ENCODE measurements at regions not wholly inside any gene's neighbourhood (a gene's known extent, or its start where the extent isn't known, plus 50 kb on each side); places are given as distances from the start of the nearest gene placed in this dataset.
"Not testable (repeated sequence)": the region's sequence is repeated elsewhere in the genome, so short reads cannot be mapped to it uniquely, and the experiment has no call there.

DNA sequence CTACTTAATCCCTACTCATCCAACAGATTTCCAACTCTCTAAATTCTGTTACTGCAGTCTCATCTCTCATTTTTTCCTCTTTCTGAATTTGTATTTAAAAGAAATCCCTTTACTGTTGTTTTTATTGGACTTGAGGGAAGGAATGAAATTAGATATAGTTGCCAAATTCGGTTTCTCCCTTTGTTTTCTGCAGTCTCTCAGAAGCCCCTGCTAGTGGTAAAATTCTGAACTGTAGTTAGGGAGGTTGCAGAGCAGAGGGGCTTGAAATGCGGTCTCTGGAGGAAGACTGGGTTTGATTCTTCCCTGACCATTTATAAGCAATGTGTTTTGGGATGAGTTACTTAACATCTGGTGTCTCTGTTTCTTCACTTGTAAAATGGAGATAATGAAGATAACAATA is 106.3 kb upstream of the TBX18 start:
- intact Hi-C loops (cut with DNase I) = no loop called here
- Histone ChIP-seq H3K4me1 (no peaks in the 10 kb centered on the region), H3K36me3 (ENCODE audit: insufficient read depth in 1 of 2, low read depth in 1 of 2) (no peaks in the 10 kb centered on the region), H3K4me3 (no peak overlapping the region), H3K27me3 (ENCODE audit: insufficient read depth in 3 of 3, low read length in 2 of 3) (no peaks in the 10 kb centered on the region), H3K9me3 (no peaks in the 10 kb centered on the region), H3K27ac (no peak overlapping the region)
- WGBS, 3 donors = 47 to 55% (median 50%) methylated on average over 2 of the region's 2 CpGs
- DNase-seq = no peak
- TF ChIP-seq, protein P1, sequence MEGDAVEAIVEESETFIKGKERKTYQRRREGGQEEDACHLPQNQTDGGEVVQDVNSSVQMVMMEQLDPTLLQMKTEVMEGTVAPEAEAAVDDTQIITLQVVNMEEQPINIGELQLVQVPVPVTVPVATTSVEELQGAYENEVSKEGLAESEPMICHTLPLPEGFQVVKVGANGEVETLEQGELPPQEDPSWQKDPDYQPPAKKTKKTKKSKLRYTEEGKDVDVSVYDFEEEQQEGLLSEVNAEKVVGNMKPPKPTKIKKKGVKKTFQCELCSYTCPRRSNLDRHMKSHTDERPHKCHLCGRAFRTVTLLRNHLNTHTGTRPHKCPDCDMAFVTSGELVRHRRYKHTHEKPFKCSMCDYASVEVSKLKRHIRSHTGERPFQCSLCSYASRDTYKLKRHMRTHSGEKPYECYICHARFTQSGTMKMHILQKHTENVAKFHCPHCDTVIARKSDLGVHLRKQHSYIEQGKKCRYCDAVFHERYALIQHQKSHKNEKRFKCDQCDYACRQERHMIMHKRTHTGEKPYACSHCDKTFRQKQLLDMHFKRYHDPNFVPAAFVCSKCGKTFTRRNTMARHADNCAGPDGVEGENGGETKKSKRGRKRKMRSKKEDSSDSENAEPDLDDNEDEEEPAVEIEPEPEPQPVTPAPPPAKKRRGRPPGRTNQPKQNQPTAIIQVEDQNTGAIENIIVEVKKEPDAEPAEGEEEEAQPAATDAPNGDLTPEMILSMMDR (IDR thresholded peaks at IDR 0.05) = no peak
- ATAC-seq = no peak

DNA sequence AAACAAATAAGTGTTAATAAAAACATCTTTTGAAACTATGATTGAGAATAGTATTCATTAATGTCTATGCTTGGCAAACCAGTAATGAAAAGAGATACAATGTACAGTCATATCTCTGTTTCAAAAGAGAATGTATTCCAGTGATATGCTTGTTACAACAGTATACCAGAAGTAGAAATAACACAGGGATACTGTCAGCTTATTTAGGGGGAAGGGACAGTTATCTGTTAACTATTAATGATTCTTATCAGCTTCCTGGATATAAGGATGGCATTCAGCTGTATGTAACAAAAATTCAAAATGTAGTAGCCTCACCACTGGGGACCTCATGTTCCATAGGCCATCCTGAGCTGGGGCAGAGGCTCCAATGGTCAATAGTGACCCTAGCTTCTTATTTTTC is 103.8 kb upstream of the TBX18 start:
- DNase-seq (no peak), ATAC-seq (no peak)
- H3K4me1 ChIP-seq = no peaks in the 10 kb centered on the region
- TF ChIP-seq, protein P1 (IDR thresholded peaks at IDR 0.05) = no peak
- H3K9me3 ChIP-seq = no peaks in the 10 kb centered on the region
- no peaks in the 10 kb centered on the region for H3K36me3 ChIP-seq (ENCODE audit: insufficient read depth in 1 of 2, low read depth in 1 of 2)
- intact Hi-C loops (cut with DNase I) = no loop called here
- H3K4me3 ChIP-seq = no peak overlapping the region
- H3K27me3 ChIP-seq (ENCODE audit: insufficient read depth in 3 of 3, low read length in 2 of 3) = no peaks in the 10 kb centered on the region
- H3K27ac ChIP-seq = no peak overlapping the region

DNA sequence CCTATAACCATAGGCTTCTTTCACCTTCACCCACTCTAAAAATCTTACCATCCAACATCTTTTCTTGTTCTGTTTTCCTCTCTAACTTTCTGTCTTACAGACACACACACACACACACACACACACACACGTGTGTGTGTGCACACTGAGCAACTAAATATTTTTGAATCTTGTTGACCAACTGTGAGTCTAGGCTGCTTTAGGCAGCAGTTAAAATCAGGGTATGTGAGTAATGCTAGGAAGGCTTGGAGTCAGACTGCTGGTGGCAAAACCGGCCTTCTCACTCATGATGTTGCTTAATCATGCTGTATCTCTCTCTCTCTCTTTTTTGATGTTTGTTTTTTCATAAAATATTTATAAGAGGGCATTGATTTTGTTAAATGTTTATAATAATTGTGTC is 103.1 kb upstream of the TBX18 start:
- no peak for ATAC-seq

DNA sequence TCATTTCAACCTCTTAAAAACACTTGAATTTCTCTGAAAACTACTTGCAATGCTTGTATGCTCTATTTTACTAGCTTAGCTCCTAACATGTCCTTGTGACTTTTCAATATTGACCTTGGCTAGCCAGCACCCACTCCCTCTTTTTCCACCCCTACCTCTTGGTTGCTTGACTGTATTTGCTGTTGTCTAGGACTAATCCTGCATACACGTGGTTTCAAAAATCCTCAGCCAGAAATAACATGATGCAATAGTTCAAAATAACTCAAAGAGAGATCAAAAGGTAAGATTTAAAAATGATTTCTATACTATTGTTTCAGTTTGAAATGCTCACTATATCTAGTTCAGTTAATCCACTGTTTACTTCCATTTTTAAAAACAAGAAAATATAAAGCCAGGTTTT is 102.3 kb upstream of the TBX18 start:
- TF ChIP-seq, protein P1 (IDR thresholded peaks at IDR 0.05) = no peak
- H3K4me1 ChIP-seq = no peaks in the 10 kb centered on the region
- H3K4me3 ChIP-seq = no peak overlapping the region
- WGBS, 3 donors = 37 to 50% (median 38%) methylated on average over 1 of the region's 1 CpG
- no peaks in the 10 kb centered on the region for H3K9me3 ChIP-seq
- H3K36me3 ChIP-seq (ENCODE audit: insufficient read depth in 1 of 2, low read depth in 1 of 2) = no peaks in the 10 kb centered on the region
- intact Hi-C loops (cut with DNase I) = no loop called here
- no peaks in the 10 kb centered on the region for H3K27me3 ChIP-seq (ENCODE audit: insufficient read depth in 3 of 3, low read length in 2 of 3)
- no peak overlapping the region for H3K27ac ChIP-seq
- ATAC-seq (no peak), DNase-seq (no peak)

More for the DNA sequence above, 103.1 kb upstream of the TBX18 start:
- TF ChIP-seq, protein P1 (IDR thresholded peaks at IDR 0.05) = no peak
- 45 to 58% (median 52%) methylated on average over 2 of the region's 2 CpGs for WGBS, 3 donors
- Histone ChIP-seq H3K4me3 (no peak overlapping the region), H3K9me3 (no peaks in the 10 kb centered on the region), H3K27me3 (ENCODE audit: insufficient read depth in 3 of 3, low read length in 2 of 3) (no peaks in the 10 kb centered on the region), H3K36me3 (ENCODE audit: insufficient read depth in 1 of 2, low read depth in 1 of 2) (no peaks in the 10 kb centered on the region), H3K4me1 (no peaks in the 10 kb centered on the region), H3K27ac (no peak overlapping the region)
- no peak for DNase-seq
- intact Hi-C loops (cut with DNase I) = no loop called here

DNA sequence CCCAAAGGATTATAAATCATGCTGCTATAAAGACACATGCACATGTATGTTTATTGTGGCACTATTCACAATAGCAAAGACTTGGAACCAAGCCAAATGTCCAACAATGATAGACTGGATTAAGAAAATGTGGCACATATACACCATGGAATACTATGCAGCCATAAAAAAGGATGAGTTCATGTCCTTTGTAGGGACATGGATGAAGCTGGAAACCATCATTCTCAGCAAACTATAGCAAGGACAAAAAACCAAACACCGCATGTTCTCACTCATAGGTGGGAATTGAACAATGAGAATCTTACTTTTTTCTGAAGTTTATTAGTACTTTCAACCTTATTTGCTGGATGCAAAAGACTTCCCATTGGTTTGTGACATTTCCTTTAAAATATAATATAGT is 101.0 kb upstream of the TBX18 start:
- WGBS, 3 donors = 93 to 95% (median 95%) methylated on average over 1 of the region's 1 CpG
- H3K36me3 ChIP-seq (ENCODE audit: insufficient read depth in 1 of 2, low read depth in 1 of 2); intact Hi-C loops (cut with DNase I); H3K4me1 ChIP-seq; H3K27ac ChIP-seq; H3K9me3 ChIP-seq; ATAC-seq; H3K27me3 ChIP-seq (ENCODE audit: insufficient read depth in 3 of 3, low read length in 2 of 3); H3K4me3 ChIP-seq; DNase-seq: not testable (repeated sequence)
